NB4 (cell line): ENCODE measurements at regions not wholly inside any gene's neighbourhood (a gene's known extent, or its start where the extent isn't known, plus 50 kb on each side); places are given as distances from the start of the nearest gene placed in this dataset.
"Not testable (repeated sequence)": the region's sequence is repeated elsewhere in the genome, so short reads cannot be mapped to it uniquely, and the experiment has no call there.

ENCODE experiments used
- CTCF ChIP-seq: IDR thresholded peaks from one replicate; pipeline ENCODE4 v1.5.1; 2012; ENCODE audit warnings: low read depth, low read length
- MAX ChIP-seq: IDR thresholded peaks from 2 replicates; pipeline ENCODE4 v1.6.1; 2011; ENCODE audit warnings: low read depth, low read length
- MYC ChIP-seq: IDR thresholded peaks from 2 replicates; pipeline ENCODE4 v1.6.1; 2011; ENCODE audit warnings: low read depth, low read length
- POLR2A ChIP-seq: IDR thresholded peaks from 2 replicates; pipeline ENCODE4 v1.6.1; 2011; ENCODE audit warnings: mild to moderate bottlenecking; ENCODE audit not compliant: insufficient read length; ENCODE audit errors: extremely low read depth

- TF ChIP-seq CTCF, MAX, POLR2A, MYC: not testable (repeated sequence)
Measured at GRCh38 chr3:87813503-87813902, 245.3 kb downstream of the CGGBP1 start.
